NCI-H2081 treated with DMSO at 0.1 percent for 48 hours (cell line): ENCODE measurements at regions not wholly inside any gene's neighbourhood (a gene's known extent, or its start where the extent isn't known, plus 50 kb on each side); places are given as distances from the start of the nearest gene placed in this dataset.

Experiments
- DNase-seq: peaks from one replicate; lab custom pipeline; 2025; lab: John Stamatoyannopoulos, UW

DNA sequence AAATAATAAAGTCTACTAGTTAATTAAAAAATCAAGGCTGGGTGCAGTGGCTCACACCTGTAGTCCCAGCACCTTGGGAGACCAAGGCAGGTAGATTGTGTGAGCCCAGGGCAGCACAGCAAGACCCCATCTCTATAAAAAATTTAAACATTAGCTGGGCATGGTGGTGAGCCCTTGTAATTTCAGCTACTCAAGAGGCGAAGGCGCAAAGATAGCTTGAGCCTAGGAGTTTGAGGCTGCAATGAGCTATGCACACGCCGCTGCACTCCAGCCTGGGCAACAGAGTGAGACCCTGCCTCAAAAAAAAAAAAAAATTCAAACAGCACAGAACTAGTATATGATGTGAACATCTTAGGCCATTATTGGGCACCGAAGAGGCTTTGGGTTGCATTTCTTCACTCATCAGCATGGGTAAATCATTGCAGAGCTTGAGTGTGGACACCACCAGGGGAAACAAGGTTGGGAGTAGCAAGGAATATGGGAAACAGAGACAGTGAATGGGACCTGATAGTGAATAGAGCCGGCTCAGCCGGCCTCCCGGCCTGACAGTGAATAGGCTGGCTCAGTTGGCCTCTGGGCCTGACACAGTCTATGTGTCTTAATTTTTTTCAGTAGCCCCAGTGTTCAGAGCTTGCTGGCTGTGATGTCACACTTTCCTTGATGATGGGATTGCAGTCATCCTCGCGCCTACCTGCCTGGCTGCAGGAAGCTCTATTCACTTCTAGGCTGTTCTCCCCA is 89.1 kb upstream of the ERRFI1 start:
- DNase-seq, result no peak

DNA sequence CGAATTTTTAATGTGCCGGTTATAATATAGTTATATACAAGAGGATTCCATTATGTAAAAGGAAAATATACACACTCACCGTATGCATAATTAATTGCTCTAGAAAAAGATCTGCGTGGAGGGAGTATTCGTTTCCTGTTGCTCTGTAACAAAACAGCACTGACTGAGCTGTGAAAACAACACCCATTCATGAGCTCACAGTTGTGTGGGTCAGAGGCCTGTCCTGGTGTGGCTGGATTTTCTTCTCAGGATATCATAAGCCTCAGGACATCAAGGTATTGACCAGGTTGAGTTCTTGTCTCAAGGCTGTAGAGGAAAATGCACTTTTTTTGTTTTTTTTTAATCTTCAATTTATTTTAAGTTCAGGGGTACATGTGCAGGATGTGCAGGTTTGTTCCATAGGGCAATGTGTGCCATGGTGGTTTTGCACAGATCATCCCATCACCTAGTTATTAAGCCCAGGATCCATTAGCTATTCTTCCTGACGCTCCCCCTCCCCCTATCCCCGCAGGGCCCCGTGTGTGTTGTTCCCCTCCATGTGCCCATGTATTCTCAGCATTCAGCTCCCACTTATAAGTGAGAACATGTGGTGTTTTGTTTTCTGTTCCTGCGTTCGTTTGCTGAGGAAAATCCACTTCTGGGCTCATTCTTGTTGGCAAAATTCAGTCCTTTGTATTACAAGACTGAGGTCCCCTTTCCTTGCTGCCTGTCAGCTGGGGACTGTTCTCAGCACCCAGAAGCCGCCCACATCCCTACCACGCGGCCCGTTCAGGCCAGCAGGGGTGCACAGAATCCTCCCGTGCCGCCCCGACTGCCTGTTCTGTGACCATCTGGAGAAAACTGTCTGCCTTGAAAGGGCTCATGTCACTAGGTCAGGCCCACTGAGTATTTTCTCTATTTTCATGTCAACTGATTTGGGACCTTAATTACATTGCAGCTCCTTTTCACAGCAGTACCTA is 87.4 kb upstream of the ERRFI1 start:
- no peak for DNase-seq

DNA sequence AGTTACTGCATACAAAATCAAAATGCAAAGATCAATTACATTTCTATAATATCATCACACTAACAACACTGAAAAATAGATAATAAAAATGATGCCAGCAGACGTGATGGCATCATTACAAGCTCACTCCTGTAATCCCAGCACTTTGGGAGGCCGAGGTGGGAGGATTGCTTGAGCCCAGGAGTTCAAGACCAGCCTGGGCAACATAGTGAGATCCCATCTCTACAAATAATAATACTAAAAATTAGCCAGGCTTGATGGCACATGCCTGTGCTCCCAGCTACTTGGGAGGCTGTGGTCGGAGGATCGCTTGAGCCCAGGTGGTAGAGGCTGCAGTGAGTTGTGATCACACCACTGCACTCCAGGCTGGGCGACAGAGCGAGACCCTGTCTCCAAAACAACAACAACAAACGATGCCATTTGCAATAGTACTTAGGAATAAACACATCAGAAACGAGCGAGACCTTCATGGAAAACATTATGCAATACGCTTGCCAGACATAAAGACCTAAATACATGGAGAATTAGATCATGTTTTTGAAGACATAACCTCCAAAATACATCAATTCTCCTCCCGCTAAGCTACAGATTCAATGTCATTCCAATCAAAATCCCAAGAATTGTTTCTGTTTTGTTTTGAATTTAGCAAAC is 86.6 kb upstream of the ERRFI1 start:
- DNase-seq, result no peak

DNA sequence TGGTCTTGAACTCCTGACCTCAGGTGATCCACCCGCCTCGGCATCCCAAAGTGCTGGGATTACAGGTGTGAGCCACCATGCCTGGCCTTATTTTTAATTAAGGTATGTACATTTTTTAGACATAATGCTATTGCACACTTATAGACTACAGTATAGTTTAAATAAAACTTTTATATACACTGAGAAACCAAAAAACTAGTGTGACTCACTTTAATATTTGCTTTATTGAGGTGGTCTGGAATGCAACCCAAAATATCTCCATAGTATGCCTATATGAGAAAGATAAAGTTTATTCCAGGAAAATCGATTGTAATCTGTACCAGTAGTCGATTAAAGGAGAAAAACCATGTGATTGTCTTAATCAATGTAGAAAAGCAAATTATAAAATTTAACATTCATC is 85.5 kb upstream of the ERRFI1 start:
- no peak for DNase-seq

DNA sequence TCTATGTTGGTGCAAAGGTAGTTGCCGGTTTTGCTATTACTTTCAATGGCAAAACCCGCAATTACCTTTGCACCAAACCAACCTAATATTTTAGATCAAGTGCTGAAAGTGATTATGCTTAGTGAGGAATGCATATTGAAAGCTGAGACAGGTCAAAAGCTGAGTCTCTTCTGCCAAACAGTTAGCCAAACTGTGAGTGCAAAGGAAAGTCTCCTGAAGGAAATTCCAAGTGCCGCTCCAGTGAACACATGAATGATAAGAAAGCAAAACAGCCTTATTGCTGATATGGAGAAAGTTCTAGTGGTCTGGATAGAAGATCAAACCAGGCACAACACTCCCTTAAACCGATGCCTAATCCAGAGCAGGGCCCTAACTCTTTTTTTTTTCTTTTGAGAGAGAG is 83.1 kb upstream of the ERRFI1 start:
- DNase-seq, result no peak

DNA sequence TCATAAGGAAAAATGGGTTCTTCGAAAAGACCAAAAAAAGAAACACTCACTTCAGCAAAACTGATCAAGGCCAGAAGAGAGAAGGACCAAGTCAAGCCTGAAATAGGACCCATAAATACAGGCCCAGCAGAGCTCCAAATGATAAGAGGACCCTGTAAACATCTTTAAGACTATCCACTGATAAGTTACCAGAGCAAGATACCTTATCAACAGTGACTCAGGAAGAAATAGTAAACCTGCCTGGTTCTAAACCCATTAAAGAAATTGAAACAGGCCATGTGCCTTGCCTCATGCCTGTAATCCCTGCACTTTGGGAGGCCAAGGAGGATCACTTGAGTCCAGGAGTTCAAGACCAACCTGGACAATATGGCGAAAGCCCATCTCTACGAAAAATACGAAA is 81.8 kb upstream of the ERRFI1 start:
- DNase-seq, result no peak

DNA sequence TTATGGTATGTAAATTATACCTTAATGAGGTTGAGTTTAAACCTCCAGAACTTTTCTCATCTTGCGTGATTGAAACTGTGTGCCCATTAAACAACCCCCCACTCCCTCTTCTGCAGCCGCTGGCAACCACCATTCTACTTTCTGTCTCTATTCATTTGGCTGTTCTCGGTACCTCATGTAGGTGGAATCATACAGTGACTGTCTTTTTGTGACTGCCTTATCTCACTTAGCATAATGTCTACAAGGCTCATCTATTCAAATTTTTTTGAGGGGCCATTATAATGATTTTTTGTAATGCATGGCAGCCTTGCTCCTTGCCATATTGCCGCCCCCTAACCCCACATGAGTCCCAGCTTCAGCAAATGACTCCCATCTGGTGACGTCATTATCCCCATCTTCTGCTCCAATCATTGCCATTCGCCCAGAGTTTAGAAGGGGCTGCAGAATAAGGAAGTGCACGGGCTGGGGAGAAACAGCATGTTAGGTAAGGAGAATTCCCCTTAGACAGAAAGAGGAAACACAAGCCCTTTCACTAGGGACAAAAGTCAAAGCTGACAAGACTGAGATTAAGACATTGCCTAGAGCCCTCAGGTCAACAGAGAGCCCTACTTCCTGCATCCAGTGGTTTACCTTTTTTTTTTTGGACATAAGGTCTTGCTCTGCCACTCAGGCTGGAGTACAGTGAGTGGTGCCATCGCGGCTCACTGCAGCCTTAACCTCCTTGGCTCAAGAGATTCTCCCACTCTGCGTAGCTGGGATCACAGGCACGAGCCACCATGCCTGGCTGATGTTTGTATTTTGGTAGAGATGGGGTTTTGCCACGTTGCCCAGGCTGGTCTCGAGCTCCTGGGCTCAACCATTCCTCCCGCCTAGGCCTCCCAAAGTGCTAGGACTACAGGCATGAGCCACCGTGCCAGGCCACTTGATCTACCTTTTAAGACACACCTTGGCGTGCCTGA is 78.4 kb upstream of the ERRFI1 start:
- DNase-seq, result no peak

DNA sequence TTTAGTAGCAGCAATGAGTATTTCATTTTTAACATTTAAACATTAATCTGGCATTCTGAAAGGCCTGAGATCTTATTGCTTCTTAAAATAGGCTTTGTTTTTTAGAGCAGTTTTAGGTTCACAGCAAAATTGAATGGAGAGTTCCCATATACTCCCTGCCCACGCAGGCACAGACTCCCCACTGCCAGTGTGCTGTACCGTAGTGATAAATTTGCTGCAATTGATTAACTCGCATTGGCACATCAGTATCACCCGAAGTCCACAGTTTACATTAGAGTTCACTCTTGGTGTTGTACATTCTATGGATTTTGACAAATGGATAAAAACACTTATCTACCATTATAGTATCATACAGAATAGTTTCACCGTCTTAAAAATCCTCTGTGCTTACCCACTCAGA is 71.8 kb upstream of the ERRFI1 start:
- DNase-seq, result no peak

DNA sequence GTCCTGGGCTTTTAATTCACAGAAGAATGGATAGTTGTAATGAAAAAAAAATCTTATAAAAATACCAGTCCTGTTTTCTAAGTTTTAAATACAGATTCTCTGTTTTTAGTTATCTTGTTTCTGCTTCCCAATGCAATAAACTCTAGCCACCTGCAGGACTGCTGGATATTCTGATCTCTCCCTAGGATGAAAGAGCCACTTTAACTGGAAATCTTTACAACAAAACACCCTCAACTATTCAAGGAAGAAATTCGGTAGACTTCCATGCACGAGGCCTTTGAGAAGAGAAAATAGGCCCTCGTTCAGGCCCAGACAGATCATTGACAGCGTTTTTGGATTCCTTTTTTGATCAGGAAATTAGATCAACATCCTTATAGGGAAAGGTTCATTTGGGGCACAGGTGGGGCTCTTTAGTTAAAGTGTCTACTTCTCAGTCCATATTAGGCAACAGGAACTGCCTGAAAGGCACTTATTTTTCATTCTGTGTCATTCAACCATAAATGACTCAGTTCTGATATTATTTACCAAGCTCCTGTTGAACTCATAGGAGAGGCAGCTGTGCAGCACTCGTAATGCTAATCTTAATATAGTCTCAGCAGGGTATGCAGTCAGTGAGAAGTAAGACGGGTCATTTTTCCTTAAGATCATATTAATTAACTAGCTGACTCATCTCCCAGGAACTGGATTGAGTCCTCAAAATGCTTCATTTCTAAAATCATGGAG is 71.1 kb upstream of the ERRFI1 start:
- no peak for DNase-seq

DNA sequence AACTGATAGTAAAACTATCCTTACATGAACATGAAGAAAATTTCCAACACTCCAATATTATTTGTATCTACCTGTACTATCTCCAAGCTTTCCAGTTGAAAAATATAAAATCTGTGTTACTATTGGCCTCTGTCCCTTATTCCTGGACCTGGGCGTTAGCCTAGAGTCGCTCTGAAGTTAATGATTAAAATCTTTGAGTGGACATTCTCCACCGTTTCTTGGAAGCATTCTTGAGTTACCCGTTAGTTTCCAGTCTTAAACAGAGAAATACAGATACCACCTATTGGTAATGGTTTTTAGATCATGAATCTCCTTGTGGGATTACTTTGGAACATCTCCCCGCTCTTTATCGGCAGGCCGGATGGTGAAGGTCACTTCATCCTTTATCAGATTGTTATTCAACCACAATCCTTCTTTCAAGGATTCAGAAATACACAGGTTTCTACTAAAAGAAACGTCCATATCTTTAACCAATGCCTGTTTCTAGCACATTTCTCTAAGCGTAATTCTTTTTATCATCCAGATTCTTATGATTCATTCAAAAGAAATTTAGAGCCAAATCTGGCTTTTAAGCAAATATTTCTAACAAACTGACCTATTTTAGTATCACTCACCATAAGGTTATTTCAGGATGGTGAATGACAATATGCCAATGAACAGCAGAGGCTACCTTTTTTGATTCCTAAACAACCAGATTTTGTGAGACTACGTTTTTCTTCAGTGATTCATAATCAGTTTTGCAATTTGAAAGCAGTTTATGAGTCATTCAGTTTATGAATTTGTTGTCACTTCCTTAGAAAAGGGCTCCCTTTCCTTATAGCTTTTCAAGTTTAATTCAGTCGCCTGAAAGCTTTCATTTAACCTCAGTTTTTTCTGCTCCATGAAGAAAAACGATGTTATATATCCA is 70.2 kb upstream of the ERRFI1 start:
- no peak for DNase-seq

DNA sequence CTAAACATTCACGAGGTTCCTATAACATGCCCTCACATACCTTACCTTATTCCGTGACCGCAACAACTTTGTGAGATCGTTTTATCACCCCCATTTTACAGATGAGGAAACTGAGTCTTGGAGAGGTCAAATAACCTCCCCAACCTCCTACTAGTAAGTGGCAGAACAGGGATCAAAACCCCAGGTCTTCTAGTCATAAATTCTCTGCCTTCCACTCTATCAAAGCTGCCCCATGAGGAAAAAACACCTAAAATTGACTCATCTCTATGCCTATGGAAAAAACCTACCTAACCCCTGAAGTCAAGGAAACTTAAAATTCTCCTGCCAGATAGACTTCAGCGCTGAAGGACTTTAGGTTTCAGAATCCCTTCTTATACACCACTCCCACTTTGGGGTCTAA is 69.5 kb upstream of the ERRFI1 start:
- DNase-seq, result no peak

DNA sequence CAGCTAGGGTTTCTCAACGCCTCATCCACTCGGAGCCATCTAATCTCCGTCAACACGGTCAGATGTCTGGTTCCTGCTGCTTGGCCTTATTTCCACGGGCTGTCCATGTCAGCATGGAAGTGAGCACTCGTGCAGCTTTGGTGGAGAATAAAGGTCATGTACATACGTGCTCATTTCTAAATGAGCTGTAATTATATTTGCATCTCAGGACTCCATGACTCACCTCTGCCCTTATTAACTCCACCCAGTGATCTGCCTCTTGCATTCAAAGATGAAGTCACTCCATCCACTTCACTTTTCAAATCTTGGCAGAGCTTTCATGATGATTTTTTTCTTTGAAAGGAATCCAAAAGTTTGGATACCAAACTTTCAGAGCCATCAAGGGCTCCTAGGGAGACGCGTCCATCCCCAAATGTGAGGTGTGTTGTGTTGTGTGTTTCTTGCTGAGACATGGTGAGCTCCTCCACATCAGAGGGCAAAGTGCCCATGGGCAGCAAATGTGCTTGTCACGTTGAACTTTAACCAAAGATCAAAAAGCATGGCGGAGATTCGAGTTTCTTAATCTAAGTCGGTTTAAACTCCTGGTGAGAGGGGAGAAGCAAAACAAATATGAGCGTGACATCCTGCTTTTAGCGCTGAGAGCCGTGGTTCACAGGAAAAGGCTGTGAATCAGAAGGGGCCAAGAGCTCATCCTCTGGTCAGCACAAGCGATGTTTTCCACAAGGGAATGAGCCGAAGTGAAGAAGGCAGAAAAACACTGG is 68.6 kb upstream of the ERRFI1 start:
- no peak for DNase-seq

DNA sequence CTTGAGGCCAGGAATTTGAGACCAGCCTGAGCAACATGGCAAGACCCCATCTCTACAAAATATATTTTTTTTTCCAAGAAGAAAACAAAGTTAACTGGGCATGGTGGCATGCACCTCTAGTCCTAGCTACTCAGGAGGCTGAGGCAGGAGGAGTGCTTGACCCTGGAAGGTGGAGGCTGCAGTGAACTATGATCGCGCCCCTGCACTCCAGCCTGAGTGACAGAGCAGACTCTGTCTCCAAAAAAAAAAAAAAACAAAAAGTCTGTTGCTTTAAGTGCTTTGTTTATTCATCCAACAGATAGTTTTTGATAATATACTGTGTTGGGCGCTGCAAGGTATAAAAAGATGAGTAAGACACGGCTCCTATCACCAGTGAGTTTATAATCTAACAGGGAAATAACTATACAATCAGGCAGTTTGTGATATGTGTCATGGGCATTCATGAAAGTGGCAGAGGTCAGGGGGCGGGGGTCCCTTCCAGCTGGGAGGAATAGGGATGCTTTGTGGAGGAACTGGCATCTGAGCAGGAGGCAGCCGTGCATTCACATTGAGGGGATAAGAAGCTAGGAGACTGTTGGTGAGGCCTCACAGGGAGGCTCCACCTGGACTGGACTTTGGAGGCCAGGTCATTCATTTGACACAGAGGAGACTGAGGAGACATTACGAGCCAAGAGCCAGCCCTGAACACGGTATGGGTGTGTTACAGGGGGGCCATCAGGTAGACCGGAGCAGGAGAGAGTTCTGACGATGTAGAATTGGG is 67.3 kb upstream of the ERRFI1 start:
- no peak for DNase-seq

DNA sequence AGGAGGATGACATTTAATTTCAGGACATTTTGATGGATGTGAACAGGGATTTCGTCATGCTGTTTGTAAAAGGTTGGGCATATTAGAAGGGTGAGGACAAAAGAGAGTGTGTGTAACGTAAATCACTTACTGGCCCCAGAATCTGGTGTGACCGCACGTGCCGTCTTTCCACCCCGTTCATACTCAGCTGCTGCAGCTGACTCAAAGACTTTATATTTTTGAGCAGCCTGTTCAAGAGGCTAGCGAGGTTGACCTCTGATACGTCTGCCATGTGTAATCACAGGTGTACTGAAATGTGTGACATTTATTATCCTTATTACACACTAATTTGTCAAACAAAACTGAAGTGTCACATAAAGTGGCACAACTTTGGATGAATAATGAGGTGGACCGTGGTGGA is 66.5 kb upstream of the ERRFI1 start:
- no peak for DNase-seq

DNA sequence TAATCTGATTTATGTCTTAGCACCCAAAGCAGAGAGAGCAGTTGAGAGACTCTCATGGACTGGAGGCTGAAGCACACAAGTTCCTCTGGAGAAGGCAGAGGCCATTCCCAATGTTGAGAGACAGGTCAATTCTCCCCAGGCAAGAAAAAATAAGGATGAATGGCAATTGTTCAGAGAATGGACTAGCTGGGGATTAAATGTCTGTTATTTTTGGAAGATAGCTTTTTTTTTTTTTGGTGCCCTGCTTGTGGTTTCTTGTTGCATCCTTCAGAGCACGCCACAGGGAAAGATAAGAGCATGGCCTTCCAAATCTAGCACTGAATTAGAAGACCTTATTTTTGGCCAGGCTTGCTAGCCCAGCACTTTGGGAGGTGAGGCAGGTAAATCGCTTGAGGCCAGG is 65.6 kb upstream of the ERRFI1 start:
- no peak for DNase-seq

DNA sequence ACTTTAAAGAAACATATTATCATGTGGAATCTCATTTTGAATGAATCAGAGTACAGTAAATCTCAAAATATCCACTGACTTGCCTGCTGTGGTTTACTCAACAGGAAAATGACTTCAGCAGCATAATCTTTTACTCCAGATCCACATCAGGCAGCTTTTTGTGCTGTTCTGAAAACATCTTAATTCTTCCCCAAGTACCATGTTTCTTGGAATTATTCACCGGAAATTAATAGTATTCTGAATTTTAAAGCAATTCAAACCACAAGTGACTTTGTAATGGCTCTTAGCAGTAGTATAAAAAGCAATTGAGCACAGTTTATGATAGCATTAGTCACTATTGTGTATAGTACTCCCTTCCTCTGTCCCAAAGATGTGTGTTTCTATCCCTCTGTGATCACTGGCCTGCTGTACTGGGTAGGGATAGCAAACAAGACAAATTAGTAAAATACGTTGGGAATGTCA is 64.2 kb upstream of the ERRFI1 start:
- DNase-seq, result no peak

DNA sequence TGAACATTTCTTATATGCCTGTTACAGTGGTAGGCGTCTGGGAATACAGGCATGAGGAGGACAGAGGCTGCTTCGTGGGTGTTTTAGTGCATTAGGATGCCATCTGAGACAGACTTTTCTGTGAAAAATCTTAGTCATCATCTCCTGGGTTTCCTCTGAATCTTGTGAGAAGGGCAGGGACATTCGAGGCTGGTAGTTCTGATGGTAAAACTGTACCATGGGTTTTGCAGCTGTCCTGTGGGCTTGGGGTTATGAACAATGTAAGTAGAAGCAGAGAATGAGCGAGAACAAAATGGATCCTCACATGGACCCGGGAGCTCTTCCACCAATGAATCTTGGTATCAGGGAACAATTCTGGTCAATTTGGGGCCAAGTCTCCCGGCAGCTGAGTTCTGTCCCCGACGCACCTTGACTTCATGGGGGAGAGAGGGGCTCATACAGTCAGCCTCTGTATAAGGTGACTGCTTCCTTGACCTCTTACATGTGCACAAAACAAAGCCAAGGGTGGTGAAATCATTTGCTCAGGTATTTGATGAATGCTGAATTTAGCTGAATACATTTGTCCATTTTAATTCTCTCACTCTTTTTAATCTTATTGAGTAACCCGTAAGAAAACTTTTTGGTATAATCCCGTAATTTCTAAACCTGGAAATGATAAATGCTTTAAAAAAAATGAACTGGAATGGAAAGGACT is 63.6 kb upstream of the ERRFI1 start:
- DNase-seq, result no peak

DNA sequence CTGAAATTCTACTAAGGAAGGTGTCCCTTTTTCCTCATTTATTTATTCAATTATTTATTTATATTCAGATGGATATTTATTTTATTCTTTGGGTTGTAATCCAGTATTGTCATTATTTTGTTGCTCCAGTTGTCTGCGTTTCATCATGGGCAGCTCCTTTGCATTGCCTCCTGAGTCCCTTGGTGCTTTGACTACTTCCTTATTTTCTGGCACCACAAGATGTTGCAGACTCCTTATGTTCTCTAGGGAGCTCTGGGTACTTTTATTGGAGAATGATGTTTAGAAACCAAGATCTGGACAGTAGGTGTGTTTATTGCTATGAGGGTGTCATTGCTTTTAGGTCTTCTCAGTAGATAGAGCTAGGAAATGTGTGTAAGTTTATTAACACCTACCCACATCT is 59.9 kb upstream of the ERRFI1 start:
- DNase-seq, result no peak
